Tibial nerve (tissue), 4 donors: ENCODE measurements at regions not wholly inside any gene's neighbourhood (a gene's known extent, or its start where the extent isn't known, plus 50 kb on each side); places are given as distances from the start of the nearest gene placed in this dataset.

Experiments
- EP300 ChIP-seq, 2 donors: sonication (generic); formaldehyde crosslinking; IDR thresholded peaks; one replicate each; pipeline ENCODE4 v1.6.1; 2017; ENCODE audit warnings: antibody characterized with exemption in 2 of 2, mild to moderate bottlenecking in 1 of 2
- POLR2A ChIP-seq, 2 donors: fragments of 450-650 bp; IDR thresholded peaks; one replicate each; pipeline ENCODE4 v1.6.1; 2017; ENCODE audit warnings: antibody characterized with exemption in 2 of 2, mild to moderate bottlenecking in 2 of 2, moderate library complexity in 2 of 2
- TF ChIP-seq, protein P1 (sequence below), 5 experiments: fragments of 200-600 bp in 3 of 5; fragments of 450-650 bp in 2 of 5; sonication (generic) in 3 of 5; IDR thresholded peaks; one replicate each; pipeline ENCODE4 v1.5.1; 2016 to 2019; ENCODE audit warnings: antibody characterized with exemption in 5 of 5, mild to moderate bottlenecking in 3 of 5, moderate library complexity in 2 of 5

DNA sequence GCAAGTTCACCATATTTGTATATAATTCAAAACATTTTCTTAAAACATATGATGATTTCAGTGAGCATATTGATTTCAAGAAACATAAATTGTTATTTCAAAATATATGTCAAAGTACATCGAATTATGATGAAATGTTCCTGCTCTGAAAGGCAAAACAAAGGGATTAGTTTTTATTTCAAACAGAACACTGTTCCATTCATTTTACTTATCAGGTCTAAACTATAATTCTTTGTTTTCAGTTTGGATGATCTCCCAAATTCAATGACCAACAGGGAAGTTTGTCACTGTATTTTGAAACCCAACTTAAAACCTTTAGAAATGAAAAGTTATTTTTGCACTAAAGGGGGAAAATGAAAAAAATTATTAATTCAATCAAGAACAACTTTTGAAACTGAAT is 610.2 kb downstream of the SLITRK1 start:
- TF ChIP-seq, protein P1, sequence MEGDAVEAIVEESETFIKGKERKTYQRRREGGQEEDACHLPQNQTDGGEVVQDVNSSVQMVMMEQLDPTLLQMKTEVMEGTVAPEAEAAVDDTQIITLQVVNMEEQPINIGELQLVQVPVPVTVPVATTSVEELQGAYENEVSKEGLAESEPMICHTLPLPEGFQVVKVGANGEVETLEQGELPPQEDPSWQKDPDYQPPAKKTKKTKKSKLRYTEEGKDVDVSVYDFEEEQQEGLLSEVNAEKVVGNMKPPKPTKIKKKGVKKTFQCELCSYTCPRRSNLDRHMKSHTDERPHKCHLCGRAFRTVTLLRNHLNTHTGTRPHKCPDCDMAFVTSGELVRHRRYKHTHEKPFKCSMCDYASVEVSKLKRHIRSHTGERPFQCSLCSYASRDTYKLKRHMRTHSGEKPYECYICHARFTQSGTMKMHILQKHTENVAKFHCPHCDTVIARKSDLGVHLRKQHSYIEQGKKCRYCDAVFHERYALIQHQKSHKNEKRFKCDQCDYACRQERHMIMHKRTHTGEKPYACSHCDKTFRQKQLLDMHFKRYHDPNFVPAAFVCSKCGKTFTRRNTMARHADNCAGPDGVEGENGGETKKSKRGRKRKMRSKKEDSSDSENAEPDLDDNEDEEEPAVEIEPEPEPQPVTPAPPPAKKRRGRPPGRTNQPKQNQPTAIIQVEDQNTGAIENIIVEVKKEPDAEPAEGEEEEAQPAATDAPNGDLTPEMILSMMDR (IDR thresholded peaks at IDR 0.05) = no peak
- no peak for TF ChIP-seq POLR2A (IDR thresholded peaks at IDR 0.05)
- TF ChIP-seq EP300 (IDR thresholded peaks at IDR 0.05) = no peak
